ENCODE measurements at regions not wholly inside any gene's neighbourhood (a gene's known extent, or its start where the extent isn't known, plus 50 kb on each side); places are given as distances from the start of the nearest gene placed in this dataset.

GRCh38 chr6:12394170-12394569, 104.0 kb downstream of the EDN1 start:
- Histone ChIP-seq H3K27me3 (ENCODE audit: insufficient read depth, low read depth, low read length) (no peaks in the 10 kb centered on the region), H3K4me2 (ENCODE audit: low read length) (no peak overlapping the region), H3K79me2 (replicated peaks; ENCODE audit: insufficient read depth, low read length) (no peaks in the 10 kb centered on the region), H3K9me2 (ENCODE audit: insufficient read depth, low read length) (no peaks in the 10 kb centered on the region), H3F3A (ENCODE audit: insufficient read depth, low read length, poor library complexity, severe bottlenecking) (no peaks in the 10 kb centered on the region), H2AFZ (ENCODE audit: low read depth, low read length) (no peak overlapping the region), H4K20me1 (ENCODE audit: insufficient read depth) (no peaks in the 10 kb centered on the region), H3K9me3 (ENCODE audit: low read length) (no peaks in the 10 kb centered on the region), H3K9ac (ENCODE audit: low read length) (no peak overlapping the region), H3K27ac (ENCODE audit: low read length) (no peak overlapping the region), H3K36me3 (ENCODE audit: insufficient read depth, low read length) (no peaks in the 10 kb centered on the region), H3K4me3 (ENCODE audit: low read length) (no peak overlapping the region)
- TF ChIP-seq CTCF (IDR thresholded peaks at IDR 0.05; ENCODE audit: poor library complexity, severe bottlenecking) = no peak
- no peak for TF ChIP-seq EZH2 (IDR thresholded peaks at IDR 0.05; ENCODE audit: borderline replicate concordance, insufficient read depth, low read length, poor library complexity, severe bottlenecking)
- no peak for TF ChIP-seq MXI1 (conservative IDR thresholded peaks at IDR 0.05; ENCODE audit: poor library complexity, severe bottlenecking)
- TF ChIP-seq SMC3 (conservative IDR thresholded peaks at IDR 0.05; ENCODE audit: poor library complexity) = no peak
- TF ChIP-seq TAF1 (IDR thresholded peaks at IDR 0.05; ENCODE audit: low read depth) = no peak
- no peak for TF ChIP-seq REST (IDR thresholded peaks at IDR 0.05; ENCODE audit: borderline replicate concordance)
- TF ChIP-seq EP300 (conservative IDR thresholded peaks at IDR 0.05; ENCODE audit: poor library complexity, severe bottlenecking) = no peak
- no peak for TF ChIP-seq POLR2AphosphoS5 (IDR thresholded peaks at IDR 0.05)
- no peak for TF ChIP-seq RAD21 (conservative IDR thresholded peaks at IDR 0.05)

GRCh38 chr6:12395898-12396297, 105.7 kb downstream of the EDN1 start:
- TF ChIP-seq RAD21 (conservative IDR thresholded peaks at IDR 0.05) (peak; percentile 31), POLR2AphosphoS5 (IDR thresholded peaks at IDR 0.05) (no peak), CTCF (IDR thresholded peaks at IDR 0.05; ENCODE audit: poor library complexity, severe bottlenecking) (peak; percentile 18)
- H3K79me2 ChIP-seq (replicated peaks; ENCODE audit: insufficient read depth, low read length) = no peaks in the 10 kb centered on the region
- H3K9ac ChIP-seq (ENCODE audit: low read length) = no peak overlapping the region
- no peak overlapping the region for H3K4me2 ChIP-seq (ENCODE audit: low read length)
- no peaks in the 10 kb centered on the region for H3K36me3 ChIP-seq (ENCODE audit: insufficient read depth, low read length)
- no peaks in the 10 kb centered on the region for H3F3A ChIP-seq (ENCODE audit: insufficient read depth, low read length, poor library complexity, severe bottlenecking)
- no peaks in the 10 kb centered on the region for H3K9me2 ChIP-seq (ENCODE audit: insufficient read depth, low read length)
- no peaks in the 10 kb centered on the region for H3K27me3 ChIP-seq (ENCODE audit: insufficient read depth, low read depth, low read length)
- no peak overlapping the region for H3K27ac ChIP-seq (ENCODE audit: low read length)
- no peaks in the 10 kb centered on the region for H4K20me1 ChIP-seq (ENCODE audit: insufficient read depth)
- no peaks in the 10 kb centered on the region for H3K9me3 ChIP-seq (ENCODE audit: low read length)
- no peak overlapping the region for H2AFZ ChIP-seq (ENCODE audit: low read depth, low read length)
- no peak overlapping the region for H3K4me3 ChIP-seq (ENCODE audit: low read length)
